Esophagus muscularis mucosa (tissue), 3 donors: ENCODE measurements at regions not wholly inside any gene's neighbourhood (a gene's known extent, or its start where the extent isn't known, plus 50 kb on each side); places are given as distances from the start of the nearest gene placed in this dataset.

Source experiments
- POLR2A ChIP-seq: fragments of 450-650 bp; IDR thresholded peaks from one replicate; pipeline ENCODE4 v1.6.1; 2017; ENCODE audit warnings: antibody characterized with exemption, moderate library complexity, mild to moderate bottlenecking, low read depth
- TF ChIP-seq, protein P1 (sequence below), 3 experiments: fragments of 200-600 bp in 2 of 3; fragments of 450-650 bp in 1 of 3; sonication (generic) in 2 of 3; IDR thresholded peaks; one replicate each; pipeline ENCODE4 v1.5.1; 2017 to 2019; ENCODE audit warnings: antibody characterized with exemption in 3 of 3, mild to moderate bottlenecking in 2 of 3, moderate library complexity in 1 of 3

DNA sequence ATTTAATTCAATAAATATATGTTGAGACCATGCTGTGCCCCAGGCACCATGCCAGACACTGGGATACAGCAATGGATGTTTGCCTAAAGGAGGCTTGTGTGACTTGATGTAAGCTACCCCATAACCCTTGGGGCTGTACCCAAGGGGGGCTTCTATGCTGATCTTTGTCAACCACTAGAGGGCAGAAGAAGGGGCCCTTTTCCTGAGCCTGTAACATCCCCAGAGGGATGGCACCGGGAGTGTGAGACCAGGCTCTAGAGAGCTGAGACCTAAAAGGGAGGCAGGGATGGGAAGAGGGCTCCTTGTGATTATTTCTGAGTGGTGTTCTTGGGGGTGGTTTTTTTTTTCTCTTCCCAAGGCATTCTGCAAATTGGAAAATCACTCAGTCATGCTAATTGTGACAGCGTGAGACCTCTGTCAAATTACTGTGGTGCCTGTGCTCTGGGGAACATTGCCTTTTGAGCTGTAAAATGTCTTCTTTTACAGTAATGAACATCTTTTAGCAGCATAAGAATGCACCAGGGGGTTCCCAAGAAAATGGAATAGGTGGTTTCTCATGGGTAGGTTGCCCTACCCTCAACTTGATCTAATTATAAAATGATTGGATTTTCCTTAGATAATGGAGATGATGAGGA lies 138.7 kb upstream of the SLC24A3 start:
- no peak for TF ChIP-seq POLR2A
- TF ChIP-seq, protein P1, sequence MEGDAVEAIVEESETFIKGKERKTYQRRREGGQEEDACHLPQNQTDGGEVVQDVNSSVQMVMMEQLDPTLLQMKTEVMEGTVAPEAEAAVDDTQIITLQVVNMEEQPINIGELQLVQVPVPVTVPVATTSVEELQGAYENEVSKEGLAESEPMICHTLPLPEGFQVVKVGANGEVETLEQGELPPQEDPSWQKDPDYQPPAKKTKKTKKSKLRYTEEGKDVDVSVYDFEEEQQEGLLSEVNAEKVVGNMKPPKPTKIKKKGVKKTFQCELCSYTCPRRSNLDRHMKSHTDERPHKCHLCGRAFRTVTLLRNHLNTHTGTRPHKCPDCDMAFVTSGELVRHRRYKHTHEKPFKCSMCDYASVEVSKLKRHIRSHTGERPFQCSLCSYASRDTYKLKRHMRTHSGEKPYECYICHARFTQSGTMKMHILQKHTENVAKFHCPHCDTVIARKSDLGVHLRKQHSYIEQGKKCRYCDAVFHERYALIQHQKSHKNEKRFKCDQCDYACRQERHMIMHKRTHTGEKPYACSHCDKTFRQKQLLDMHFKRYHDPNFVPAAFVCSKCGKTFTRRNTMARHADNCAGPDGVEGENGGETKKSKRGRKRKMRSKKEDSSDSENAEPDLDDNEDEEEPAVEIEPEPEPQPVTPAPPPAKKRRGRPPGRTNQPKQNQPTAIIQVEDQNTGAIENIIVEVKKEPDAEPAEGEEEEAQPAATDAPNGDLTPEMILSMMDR (IDR thresholded peaks at IDR 0.05), result no peak
